SU-DHL-6 (cell line): ENCODE measurements at regions not wholly inside any gene's neighbourhood (a gene's known extent, or its start where the extent isn't known, plus 50 kb on each side); places are given as distances from the start of the nearest gene placed in this dataset.

Source experiments
- H2AFZ ChIP-seq: fragments of 200-600 bp; sonication (generic); 2 replicates; pipeline ENCODE4 v1.6.1; 2014; ENCODE audit warnings: low read depth, mild to moderate bottlenecking, moderate library complexity, mixed read lengths, antibody characterized with exemption, low read length; ENCODE audit not compliant: severe bottlenecking
- H3F3A ChIP-seq: fragments of 200-600 bp; shearing (Covaris generic); 2 replicates; pipeline ENCODE4 v1.6.0; 2016; ENCODE audit warnings: antibody characterized with exemption, mild to moderate bottlenecking; ENCODE audit not compliant: insufficient read depth
- H3K27ac ChIP-seq: fragments of 200-600 bp; sonication (generic); 2 replicates; pipeline ENCODE4 v1.5.1; 2016; ENCODE audit warnings: low read depth, mild to moderate bottlenecking, low read length, moderate library complexity, mixed read lengths
- H3K27me3 ChIP-seq: fragments of 200-600 bp; sonication (generic), shearing (Covaris generic); 2 replicates; pipeline ENCODE4 v1.6.0; 2014; ENCODE audit warnings: mild to moderate bottlenecking, low read length
- H3K36me3 ChIP-seq: fragments of 200-600 bp; sonication (generic); 2 replicates; pipeline ENCODE4 v1.6.1; 2014; ENCODE audit warnings: mild to moderate bottlenecking, low read length, mixed read lengths
- H3K4me2 ChIP-seq: fragments of 300-600, 200-600 bp; shearing (Covaris generic), sonication (generic); 2 replicates; pipeline ENCODE4 v1.6.0; 2014; ENCODE audit warnings: low read length, low read depth, mild to moderate bottlenecking; ENCODE audit not compliant: poor library complexity, severe bottlenecking
- H3K4me3 ChIP-seq: fragments of 200-600 bp; sonication (generic); 2 replicates; pipeline ENCODE4 v1.5.1; 2014; ENCODE audit warnings: antibody characterized with exemption, low read length, mild to moderate bottlenecking, mixed read lengths; ENCODE audit not compliant: insufficient read depth, poor library complexity, severe bottlenecking
- H3K79me2 ChIP-seq: fragments of 200-600 bp; sonication (generic); 2 replicates; pipeline ENCODE4 v1.6.1; 2014; ENCODE audit warnings: mild to moderate bottlenecking, low read length, moderate library complexity; ENCODE audit not compliant: insufficient read depth
- H3K9ac ChIP-seq: fragments of 200-600 bp; sonication (generic); 2 replicates; pipeline ENCODE4 v1.7.0; 2014; ENCODE audit warnings: mild to moderate bottlenecking, low read length
- H3K9me2 ChIP-seq: fragments of 200-600 bp; sonication (generic); replicated peaks from 2 replicates; pipeline ENCODE4 v1.6.1; 2014; ENCODE audit warnings: low read length; ENCODE audit not compliant: insufficient read depth
- H3K9me3 ChIP-seq: fragments of 200-600 bp; sonication (generic); 2 replicates; pipeline ENCODE4 v1.6.1; 2014; ENCODE audit warnings: low read length, mixed read lengths; ENCODE audit not compliant: insufficient read depth
- H4K20me1 ChIP-seq: fragments of 200-600 bp; sonication (generic); 2 replicates; pipeline ENCODE4 v1.6.1; 2014; ENCODE audit warnings: low read depth, mild to moderate bottlenecking, antibody characterized with exemption, low read length, moderate library complexity, mixed read lengths
- CTCF ChIP-seq: fragments of 200-600 bp; sonication (generic); IDR thresholded peaks from one replicate; pipeline ENCODE4 v1.5.1; 2017; ENCODE audit warnings: antibody characterized with exemption, mild to moderate bottlenecking, low read length, moderate library complexity; ENCODE audit not compliant: insufficient read depth, poor library complexity, severe bottlenecking
- EZH2phosphoT487 ChIP-seq: fragments of 200-600 bp; sonication (generic), shearing (Covaris generic); conservative IDR thresholded peaks from 2 replicates; pipeline ENCODE4 v1.6.1; 2018; ENCODE audit warnings: mild to moderate bottlenecking, antibody characterized with exemption, low read length, moderate library complexity, mixed read lengths

- Histone ChIP-seq H3K79me2 (no peaks in the 10 kb centered on the region), H3K36me3 (no peaks in the 10 kb centered on the region), H3F3A (no peaks in the 10 kb centered on the region), H3K4me3 (no peak overlapping the region), H3K27me3 (no peaks in the 10 kb centered on the region), H3K9me2 (no peaks in the 10 kb centered on the region), H3K9ac (no peak overlapping the region), H4K20me1 (no peaks in the 10 kb centered on the region), H3K9me3 (no peaks in the 10 kb centered on the region), H2AFZ (no peak overlapping the region), H3K4me2 (no peak overlapping the region), H3K27ac (no peak overlapping the region)
- TF ChIP-seq EZH2phosphoT487 (no peak), CTCF (no peak)
Observed at GRCh38 chr16:26959416-26960009, 107.2 kb upstream of the C16orf82 start.

GRCh38 chr16:26961459-26961858, 105.3 kb upstream of the C16orf82 start:
- no peak overlapping the region for H3K4me3 ChIP-seq
- no peak overlapping the region for H2AFZ ChIP-seq
- H3K9me2 ChIP-seq, result no peaks in the 10 kb centered on the region
- no peaks in the 10 kb centered on the region for H3K9me3 ChIP-seq
- no peaks in the 10 kb centered on the region for H4K20me1 ChIP-seq
- H3K9ac ChIP-seq, result no peak overlapping the region
- H3K4me2 ChIP-seq, result no peak overlapping the region
- TF ChIP-seq EZH2phosphoT487, result no peak
- TF ChIP-seq CTCF, result no peak
- no peaks in the 10 kb centered on the region for H3F3A ChIP-seq
- no peaks in the 10 kb centered on the region for H3K27me3 ChIP-seq
- H3K36me3 ChIP-seq, result no peaks in the 10 kb centered on the region
- no peak overlapping the region for H3K27ac ChIP-seq
- H3K79me2 ChIP-seq, result no peaks in the 10 kb centered on the region

GRCh38 chr16:26963109-26963508, 103.6 kb upstream of the C16orf82 start:
- Histone ChIP-seq H3K4me2 (no peak overlapping the region), H2AFZ (no peak overlapping the region), H3K27ac (no peak overlapping the region), H4K20me1 (no peaks in the 10 kb centered on the region), H3K9ac (no peak overlapping the region), H3K4me3 (no peak overlapping the region), H3K36me3 (no peaks in the 10 kb centered on the region), H3K9me2 (no peaks in the 10 kb centered on the region), H3K79me2 (no peaks in the 10 kb centered on the region), H3K9me3 (no peaks in the 10 kb centered on the region), H3F3A (no peaks in the 10 kb centered on the region), H3K27me3 (no peaks in the 10 kb centered on the region)
- TF ChIP-seq EZH2phosphoT487 (no peak), CTCF (no peak)
